GM12873 (cell line): ENCODE measurements at regions not wholly inside any gene's neighbourhood (a gene's known extent, or its start where the extent isn't known, plus 50 kb on each side); places are given as distances from the start of the nearest gene placed in this dataset.

Experiments
- TF ChIP-seq, protein P1 (sequence below): IDR thresholded peaks from 2 replicates; pipeline ENCODE4 v1.5.1; 2012; ENCODE audit warnings: low read depth, mild to moderate bottlenecking, moderate library complexity, low read length, control low read depth; ENCODE audit not compliant: insufficient read depth; ENCODE audit errors: missing control alignments

DNA sequence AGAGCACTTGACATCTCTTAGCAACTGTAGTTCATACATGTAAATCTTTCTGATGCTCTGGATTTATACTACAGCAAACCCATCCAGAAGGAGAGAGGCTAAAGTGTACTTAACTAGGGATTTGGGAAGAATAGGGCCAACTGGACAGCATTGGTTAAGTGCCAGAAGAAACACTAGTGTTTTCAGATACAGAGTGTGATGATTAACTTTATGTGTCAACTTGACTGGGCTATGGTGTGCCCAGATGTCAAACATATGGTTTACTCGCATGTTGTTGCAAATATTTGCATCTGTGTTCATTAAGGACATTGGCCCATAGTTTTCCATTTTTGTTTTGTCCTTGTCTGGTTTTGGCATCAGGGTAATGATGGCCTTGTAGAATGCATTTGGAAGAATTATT lies 384.7 kb upstream of the KCND2 start:
- TF ChIP-seq, protein P1, sequence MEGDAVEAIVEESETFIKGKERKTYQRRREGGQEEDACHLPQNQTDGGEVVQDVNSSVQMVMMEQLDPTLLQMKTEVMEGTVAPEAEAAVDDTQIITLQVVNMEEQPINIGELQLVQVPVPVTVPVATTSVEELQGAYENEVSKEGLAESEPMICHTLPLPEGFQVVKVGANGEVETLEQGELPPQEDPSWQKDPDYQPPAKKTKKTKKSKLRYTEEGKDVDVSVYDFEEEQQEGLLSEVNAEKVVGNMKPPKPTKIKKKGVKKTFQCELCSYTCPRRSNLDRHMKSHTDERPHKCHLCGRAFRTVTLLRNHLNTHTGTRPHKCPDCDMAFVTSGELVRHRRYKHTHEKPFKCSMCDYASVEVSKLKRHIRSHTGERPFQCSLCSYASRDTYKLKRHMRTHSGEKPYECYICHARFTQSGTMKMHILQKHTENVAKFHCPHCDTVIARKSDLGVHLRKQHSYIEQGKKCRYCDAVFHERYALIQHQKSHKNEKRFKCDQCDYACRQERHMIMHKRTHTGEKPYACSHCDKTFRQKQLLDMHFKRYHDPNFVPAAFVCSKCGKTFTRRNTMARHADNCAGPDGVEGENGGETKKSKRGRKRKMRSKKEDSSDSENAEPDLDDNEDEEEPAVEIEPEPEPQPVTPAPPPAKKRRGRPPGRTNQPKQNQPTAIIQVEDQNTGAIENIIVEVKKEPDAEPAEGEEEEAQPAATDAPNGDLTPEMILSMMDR, result no peak

DNA sequence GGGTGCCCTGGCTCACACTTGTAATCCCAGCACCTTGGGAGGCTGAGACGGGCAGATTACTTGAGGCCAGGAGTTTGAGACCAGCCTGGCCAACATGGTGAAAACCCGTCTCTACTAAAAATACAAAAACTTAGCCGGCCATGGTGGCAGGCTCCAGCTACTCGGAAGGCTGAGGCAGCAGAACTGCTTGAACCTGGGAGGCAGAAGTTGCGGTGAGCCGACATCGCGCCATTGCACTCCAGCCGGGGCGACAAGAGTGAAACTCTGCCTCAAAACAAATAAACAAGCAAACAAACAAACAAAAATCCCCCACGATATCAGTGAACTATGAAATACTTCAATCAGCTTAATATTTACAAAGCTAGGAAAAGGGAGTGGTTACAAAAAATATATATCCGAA lies 382.3 kb upstream of the KCND2 start:
- TF ChIP-seq, protein P1, result no peak

DNA sequence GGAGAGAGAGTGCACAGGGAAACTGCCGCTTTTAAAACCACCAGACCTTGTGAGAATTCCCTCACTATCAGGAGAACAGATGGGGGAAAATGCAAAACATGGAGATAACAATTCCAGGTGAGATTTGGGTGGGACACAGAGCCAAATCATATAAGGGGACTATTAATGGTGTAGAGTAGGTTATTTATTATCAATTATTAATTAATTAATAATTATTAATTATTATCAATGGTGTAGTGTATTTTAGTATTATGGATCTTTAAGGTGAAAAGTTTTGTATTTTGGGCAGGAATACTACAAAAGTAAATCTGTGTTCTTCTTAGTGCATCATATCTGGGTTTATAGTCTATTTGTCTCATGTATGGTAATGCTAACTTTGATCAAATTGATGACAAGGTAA lies 377.7 kb upstream of the KCND2 start:
- TF ChIP-seq, protein P1, result no peak

DNA sequence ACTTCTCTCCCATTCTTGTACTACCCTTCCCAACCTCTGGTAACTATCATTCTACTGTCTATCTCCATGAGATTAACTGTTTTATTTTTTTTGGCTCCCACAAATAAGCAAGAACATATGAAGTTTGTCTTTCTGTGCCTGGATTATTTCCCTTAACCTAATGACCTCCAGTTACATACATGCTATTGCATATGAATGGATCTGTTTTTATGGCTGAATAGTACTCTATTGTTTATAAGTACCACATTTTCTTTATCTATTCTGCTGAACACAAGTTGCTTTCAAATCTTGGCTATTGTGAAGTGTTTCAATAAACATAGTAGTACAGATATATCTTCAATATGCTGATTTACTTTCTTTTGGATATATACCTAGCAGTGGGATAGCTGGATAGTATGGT lies 376.6 kb upstream of the KCND2 start:
- TF ChIP-seq, protein P1, result no peak

DNA sequence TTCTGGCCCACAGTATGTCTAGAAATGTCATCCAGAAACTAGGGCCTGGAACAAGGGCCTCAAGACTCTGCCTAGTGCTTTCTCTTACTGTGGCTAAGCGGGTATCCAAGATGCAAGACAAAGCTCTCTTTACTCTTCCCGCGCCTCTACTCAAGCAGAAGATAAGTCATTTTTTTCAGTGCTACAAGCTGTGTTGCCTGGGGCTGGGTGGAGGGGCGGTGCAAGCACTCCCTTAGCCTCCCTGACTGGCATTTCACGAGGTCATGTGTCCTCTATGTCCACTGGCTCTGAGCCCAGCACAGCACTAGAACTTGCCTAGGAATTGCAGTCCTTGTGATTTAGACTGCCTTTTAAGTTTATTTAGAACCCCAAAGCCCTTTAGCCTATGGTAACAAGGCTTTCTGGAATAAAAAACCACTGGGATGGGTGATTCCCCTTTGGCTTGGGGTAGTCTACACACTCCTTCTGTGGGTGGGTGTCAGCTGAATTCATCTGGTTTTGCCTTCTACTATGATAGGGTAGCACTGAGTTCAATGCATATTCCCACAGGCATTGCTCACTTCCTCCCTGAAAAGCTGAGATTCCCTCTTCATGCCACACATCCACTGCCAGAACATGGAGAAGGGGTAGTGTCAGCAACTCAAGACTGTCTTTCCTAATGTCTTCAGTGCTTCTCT lies 371.8 kb upstream of the KCND2 start:
- TF ChIP-seq, protein P1, result no peak

DNA sequence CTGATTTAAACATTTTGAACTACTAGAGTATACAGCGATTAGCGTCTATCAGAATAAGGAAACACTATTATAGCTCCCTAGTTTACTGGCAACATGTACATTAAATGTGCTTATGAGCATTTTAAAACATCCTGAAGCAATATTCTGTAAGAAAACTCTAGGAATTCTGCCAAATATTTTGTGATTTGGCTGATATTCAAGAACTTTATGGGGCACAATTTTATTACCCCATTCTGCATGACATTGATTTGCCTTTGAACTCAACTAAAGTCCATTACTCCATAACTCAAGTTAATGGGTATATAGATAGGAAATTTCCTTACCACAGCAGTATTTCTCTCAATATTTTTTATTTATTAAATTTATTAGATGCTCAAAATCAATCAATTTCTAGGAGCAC lies 369.9 kb upstream of the KCND2 start:
- TF ChIP-seq, protein P1, result no peak

DNA sequence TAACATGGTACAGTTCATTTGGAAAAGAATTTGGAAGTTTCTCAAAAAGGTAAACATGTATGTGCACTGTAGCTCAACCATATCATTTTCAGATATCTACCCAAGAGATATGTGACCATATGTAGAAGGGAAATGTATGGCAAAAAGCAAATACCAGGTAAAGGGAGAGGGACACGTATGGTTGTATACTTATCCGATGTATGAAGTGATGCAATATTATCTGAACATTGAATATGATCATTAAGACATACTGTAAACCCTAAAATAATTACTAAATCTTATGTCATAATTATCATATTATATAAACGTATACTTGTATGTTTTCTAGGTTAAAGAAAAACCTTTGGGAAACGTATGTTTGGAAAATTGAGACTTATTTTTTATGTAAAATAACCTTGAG lies 367.5 kb upstream of the KCND2 start:
- TF ChIP-seq, protein P1, result no peak

DNA sequence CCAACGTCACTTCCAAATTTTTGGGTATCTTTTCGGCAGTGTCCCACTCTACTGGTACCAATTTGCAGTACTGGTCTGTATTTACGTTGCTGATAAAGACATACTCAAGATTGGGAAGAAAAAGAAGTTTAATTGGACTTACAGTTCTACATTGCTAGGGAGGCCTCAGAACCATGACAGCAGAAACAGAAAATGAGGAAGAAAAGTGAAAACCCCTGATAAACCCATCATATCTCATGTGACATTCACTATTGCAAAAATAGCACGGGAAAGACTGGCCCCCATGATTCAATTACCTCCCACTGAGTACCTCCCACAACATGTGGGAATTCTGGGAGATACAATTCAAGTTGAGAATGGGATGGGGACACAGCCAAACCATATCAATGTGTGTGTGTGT lies 364.0 kb upstream of the KCND2 start:
- TF ChIP-seq, protein P1, result no peak
